Neuronal stem cell (in vitro differentiated cells): ENCODE measurements at regions not wholly inside any gene's neighbourhood (a gene's known extent, or its start where the extent isn't known, plus 50 kb on each side); places are given as distances from the start of the nearest gene placed in this dataset.
A peak's percentile ranks its signal among the peaks of the same experiment; 100 is the strongest.

ENCODE experiments used
- DNase-seq: peaks from one replicate; pipeline ENCODE4 v3.0.0-alpha.2; 2013; ENCODE audit warnings: low spot score
- H2AFZ ChIP-seq: one replicate; pipeline ENCODE4 v1.6.1; 2013; ENCODE audit warnings: mild to moderate bottlenecking, low read length, inconsistent platforms
- H2AK5ac ChIP-seq: 2 replicates; pipeline ENCODE4 v1.6.1; 2013; ENCODE audit warnings: low read depth, mild to moderate bottlenecking, inconsistent platforms, low read length, moderate library complexity, mixed read lengths
- H2BK120ac ChIP-seq: 2 replicates; pipeline ENCODE4 v1.6.1; 2013; ENCODE audit warnings: low read depth, mild to moderate bottlenecking, inconsistent platforms, low read length, moderate library complexity, mixed read lengths
- H2BK12ac ChIP-seq: one replicate; pipeline ENCODE4 v1.6.1; 2013; ENCODE audit warnings: low read length, inconsistent platforms
- H2BK15ac ChIP-seq: 2 replicates; pipeline ENCODE4 v1.6.1; 2013; ENCODE audit warnings: mild to moderate bottlenecking, low read length, inconsistent platforms, mixed read lengths
- H2BK5ac ChIP-seq: one replicate; pipeline ENCODE4 v1.6.1; 2013; ENCODE audit warnings: inconsistent platforms, mild to moderate bottlenecking, low read length, moderate library complexity
- H3K14ac ChIP-seq: one replicate; pipeline ENCODE4 v1.6.1; 2013; ENCODE audit warnings: low read length, inconsistent platforms
- H3K18ac ChIP-seq: 2 replicates; pipeline ENCODE4 v1.6.1; 2013; ENCODE audit warnings: low read length, inconsistent platforms
- H3K23ac ChIP-seq: 2 replicates; pipeline ENCODE4 v1.6.1; 2013; ENCODE audit warnings: low read depth, mild to moderate bottlenecking, mixed read lengths, low read length, inconsistent platforms; ENCODE audit not compliant: poor library complexity
- H3K27ac ChIP-seq: replicated peaks from 3 replicates; pipeline ENCODE4 v1.5.1; 2013; ENCODE audit warnings: low read length, inconsistent platforms
- H3K27me3 ChIP-seq, 3 experiments: 2 replicates each; pipeline ENCODE4 v1.6.1; 2013; ENCODE audit warnings: low read length in 3 of 3, mild to moderate bottlenecking in 2 of 3, inconsistent platforms in 1 of 3, low read depth in 1 of 3, mixed read lengths in 1 of 3, moderate library complexity in 1 of 3; ENCODE audit not compliant: control insufficient read depth in 3 of 3, insufficient read depth in 3 of 3
- H3K36me3 ChIP-seq, 2 donors: replicated peaks in 1 of 2; 2 replicates each; pipeline ENCODE4 v1.6.1; 2013; ENCODE audit warnings: low read length in 2 of 2; ENCODE audit not compliant: control insufficient read depth in 2 of 2, insufficient read depth in 2 of 2
- H3K4ac ChIP-seq: 2 replicates; pipeline ENCODE4 v1.6.1; 2013; ENCODE audit warnings: inconsistent platforms, mild to moderate bottlenecking, low read length, moderate library complexity
- H3K4me1 ChIP-seq, 2 donors: 1 replicate in 1 of 2; 2 replicates in 1 of 2; pipeline ENCODE4 v1.6.1; 2013; ENCODE audit warnings: low read length in 2 of 2, low read depth in 1 of 2; ENCODE audit not compliant: control insufficient read depth in 2 of 2, insufficient read depth in 1 of 2
- H3K4me2 ChIP-seq: one replicate; pipeline ENCODE4 v1.6.1; 2013; ENCODE audit warnings: mild to moderate bottlenecking, low read length, inconsistent platforms; ENCODE audit not compliant: insufficient read depth, poor library complexity, severe bottlenecking
- H3K4me3 ChIP-seq, 2 donors: 2 replicates each; pipeline ENCODE4 v1.5.1; 2013; ENCODE audit warnings: low read length in 2 of 2, mild to moderate bottlenecking in 2 of 2, inconsistent platforms in 1 of 2, moderate library complexity in 1 of 2
- H3K79me1 ChIP-seq: one replicate; pipeline ENCODE4 v1.6.1; 2013; ENCODE audit warnings: low read depth, mild to moderate bottlenecking, inconsistent platforms, low read length, moderate library complexity
- H3K9ac ChIP-seq: one replicate; pipeline ENCODE4 v1.6.1; 2013; ENCODE audit warnings: mild to moderate bottlenecking, low read depth, low read length, inconsistent platforms; ENCODE audit not compliant: poor library complexity
- H3K9me3 ChIP-seq, 2 donors: replicated peaks in 1 of 2; 2 replicates each; pipeline versions ENCODE3 to v1.6.1; 2013; ENCODE audit warnings: low read length in 2 of 2, mild to moderate bottlenecking in 2 of 2, inconsistent platforms in 1 of 2, low read depth in 1 of 2, mixed read lengths in 1 of 2, moderate library complexity in 1 of 2; ENCODE audit not compliant: control insufficient read depth in 2 of 2, insufficient read depth in 1 of 2
- H4K8ac ChIP-seq: one replicate; pipeline ENCODE4 v1.6.1; 2013; ENCODE audit warnings: low read depth, mild to moderate bottlenecking, inconsistent platforms, low read length, moderate library complexity
- H4K91ac ChIP-seq: one replicate; pipeline ENCODE4 v1.6.1; 2013; ENCODE audit warnings: low read length, low read depth, mild to moderate bottlenecking, inconsistent platforms; ENCODE audit not compliant: poor library complexity
- WGBS, 2 donors: extraction: QIAGEN DNeasy Blood & Tissue Kit; methylation state at CpG; one replicate each; pipeline ENCODE4 v1.1.7; 2013; ENCODE audit warnings: missing lambda C conversion rate in 2 of 2, mixed read lengths in 1 of 2; ENCODE audit not compliant: insufficient read length in 2 of 2, insufficient replicate concordance in 1 of 2; ENCODE audit errors: extremely low coverage in 2 of 2; 5-methylcytosine and 5-hydroxymethylcytosine counted together

- no CpG with 5 or more reads among the region's 4 CpGs for WGBS, 2 donors
- H3K4ac ChIP-seq: no peak overlapping the region
- H4K91ac ChIP-seq: no peak overlapping the region
- H3K9ac ChIP-seq: no peak overlapping the region
- H3K4me2 ChIP-seq: peak overlapping the region; percentile 32
- no peaks in the 10 kb centered on the region for H3K79me1 ChIP-seq
- no peak overlapping the region for H3K23ac ChIP-seq
- no peak overlapping the region for H2BK15ac ChIP-seq
- no peak overlapping the region for H2BK5ac ChIP-seq
- H3K27me3 ChIP-seq: peaks cover 0 to 75% (median 0%) of the 10 kb centered on the region in 3 experiments
- H3K4me1 ChIP-seq: peaks cover 11 to 18% of the 10 kb centered on the region in 2 donors
- no peak overlapping the region for H3K27ac ChIP-seq
- no peak overlapping the region for H2AK5ac ChIP-seq
- no peak overlapping the region for H3K4me3 ChIP-seq
- no peak for DNase-seq
- no peak overlapping the region for H2BK12ac ChIP-seq
- no peak overlapping the region for H4K8ac ChIP-seq
- H3K18ac ChIP-seq: no peak overlapping the region
- H3K14ac ChIP-seq: no peak overlapping the region
- no peak overlapping the region for H2AFZ ChIP-seq
- no peaks in the 10 kb centered on the region for H3K36me3 ChIP-seq
- H2BK120ac ChIP-seq: no peak overlapping the region
- H3K9me3 ChIP-seq: peaks cover 0 to 5% of the 10 kb centered on the region in 2 donors
Measured at GRCh38 chr5:31106691-31107090, 86.8 kb upstream of the CDH6 start.

- H3K36me3 ChIP-seq: no peaks in the 10 kb centered on the region
- no peak overlapping the region for H3K4me2 ChIP-seq
- no peak overlapping the region for H3K23ac ChIP-seq
- H4K8ac ChIP-seq: no peak overlapping the region
- H3K27ac ChIP-seq: no peak overlapping the region
- no peak for DNase-seq
- no peak overlapping the region for H2BK12ac ChIP-seq
- H2BK5ac ChIP-seq: no peak overlapping the region
- H2AFZ ChIP-seq: no peak overlapping the region
- no peak overlapping the region for H4K91ac ChIP-seq
- no peak overlapping the region for H3K18ac ChIP-seq
- H3K4me1 ChIP-seq: peaks cover 11 to 15% of the 10 kb centered on the region in 2 donors
- H3K79me1 ChIP-seq: no peaks in the 10 kb centered on the region
- H3K4ac ChIP-seq: no peak overlapping the region
- no peak overlapping the region for H3K4me3 ChIP-seq
- peaks cover 0 to 5% of the 10 kb centered on the region in 2 donors for H3K9me3 ChIP-seq
- no peak overlapping the region for H2BK15ac ChIP-seq
- peaks cover 0 to 75% (median 0%) of the 10 kb centered on the region in 3 experiments for H3K27me3 ChIP-seq
- no CpG with 5 or more reads among the region's 2 CpGs for WGBS, 2 donors
- no peak overlapping the region for H3K9ac ChIP-seq
- no peak overlapping the region for H2AK5ac ChIP-seq
- no peak overlapping the region for H2BK120ac ChIP-seq
- H3K14ac ChIP-seq: no peak overlapping the region
Measured at GRCh38 chr5:31106278-31106677, 87.2 kb upstream of the CDH6 start.

GRCh38 chr5:31104775-31105174 is 88.7 kb upstream of the CDH6 start:
- Histone ChIP-seq H3K27ac (no peak overlapping the region), H2BK12ac (no peak overlapping the region), H2AK5ac (no peak overlapping the region), H3K23ac (no peak overlapping the region), H4K91ac (no peak overlapping the region), H3K9me3 (peaks cover 0 to 5% of the 10 kb centered on the region in 2 donors), H4K8ac (no peak overlapping the region), H2BK15ac (no peak overlapping the region), H3K4me2 (no peak overlapping the region), H2BK5ac (no peak overlapping the region), H3K4me1 (peaks cover 11 to 15% of the 10 kb centered on the region in 2 donors), H3K14ac (no peak overlapping the region), H3K27me3 (peaks cover 0 to 87% (median 0%) of the 10 kb centered on the region in 3 experiments), H3K4me3 (no peak overlapping the region), H2BK120ac (no peak overlapping the region), H3K18ac (peak overlapping the region; percentile 89), H2AFZ (no peak overlapping the region), H3K79me1 (no peaks in the 10 kb centered on the region), H3K9ac (no peak overlapping the region), H3K4ac (no peak overlapping the region), H3K36me3 (no peaks in the 10 kb centered on the region)
- WGBS, 2 donors: no CpG with 5 or more reads among the region's 4 CpGs
- DNase-seq: no peak

- no peak overlapping the region for H2AFZ ChIP-seq
- no peak overlapping the region for H4K8ac ChIP-seq
- H3K4me1 ChIP-seq: peaks cover 0 to 9% of the 10 kb centered on the region in 2 donors
- no peak overlapping the region for H2BK120ac ChIP-seq
- no peak overlapping the region for H2BK15ac ChIP-seq
- no peak overlapping the region for H3K14ac ChIP-seq
- no peak for DNase-seq
- H2AK5ac ChIP-seq: no peak overlapping the region
- peaks cover 0 to 62% (median 0%) of the 10 kb centered on the region in 3 experiments for H3K27me3 ChIP-seq
- H3K4me2 ChIP-seq: no peak overlapping the region
- no peak overlapping the region for H3K18ac ChIP-seq
- no peak overlapping the region for H2BK5ac ChIP-seq
- H2BK12ac ChIP-seq: no peak overlapping the region
- no peaks in the 10 kb centered on the region for H3K79me1 ChIP-seq
- no peak overlapping the region for H3K27ac ChIP-seq
- no peaks in the 10 kb centered on the region for H3K36me3 ChIP-seq
- H3K9me3 ChIP-seq: no peaks in the 10 kb centered on the region
- no peak overlapping the region for H3K9ac ChIP-seq
- no peak overlapping the region for H3K4me3 ChIP-seq
- no peak overlapping the region for H4K91ac ChIP-seq
- no peak overlapping the region for H3K23ac ChIP-seq
- H3K4ac ChIP-seq: no peak overlapping the region
- no CpG with 5 or more reads among the region's 5 CpGs for WGBS, 2 donors
Measured at GRCh38 chr5:31100781-31101310, 92.6 kb upstream of the CDH6 start.
